Calu3 (cell line): ENCODE measurements at regions not wholly inside any gene's neighbourhood (a gene's known extent, or its start where the extent isn't known, plus 50 kb on each side); places are given as distances from the start of the nearest gene placed in this dataset.

Experiments used
- BruUV-seq: library from RNA; stranded (reverse); fragments of 400-500 nt; replicated peaks from 2 replicates; lab custom pipeline; 2021; lab: Mats Ljungman, UMichigan
- CTCF ChIA-PET: fragments of 300-600 bp; sonication (Branson Sonifier 250); formaldehyde crosslinking; loops from one replicate; lab custom pipeline; 2022; ENCODE audit warnings: antibody characterized with exemption; lab: Charles Lee
- DNase-seq: peaks from one replicate; pipeline ENCODE4 v3.0.0; 2022
- H3K27ac Mint-ChIP-seq: one replicate; pipeline ENCODE4 v1.8.0; 2022; ENCODE audit warnings: mixed read lengths; ENCODE audit not compliant: unreplicated experiment
- H3K27me3 Mint-ChIP-seq: one replicate; pipeline ENCODE4 v1.8.0; 2022; ENCODE audit warnings: mixed read lengths; ENCODE audit not compliant: unreplicated experiment
- H3K36me3 Mint-ChIP-seq: one replicate; pipeline ENCODE4 v1.8.0; 2022; ENCODE audit warnings: mild to moderate bottlenecking, moderate library complexity, mixed read lengths; ENCODE audit not compliant: insufficient read depth, unreplicated experiment
- H3K4me1 Mint-ChIP-seq: one replicate; pipeline ENCODE4 v1.8.0; 2022; ENCODE audit warnings: mild to moderate bottlenecking, low read depth, mixed read lengths; ENCODE audit not compliant: unreplicated experiment
- H3K4me3 Mint-ChIP-seq: one replicate; pipeline ENCODE4 v1.8.0; 2022; ENCODE audit warnings: mild to moderate bottlenecking, low read depth, moderate library complexity, mixed read lengths; ENCODE audit not compliant: unreplicated experiment
- H3K9me3 Mint-ChIP-seq: one replicate; pipeline ENCODE4 v1.8.0; 2022; ENCODE audit warnings: low read depth, mixed read lengths; ENCODE audit not compliant: unreplicated experiment
- CTCF ChIP-seq: fragments of 200-600 bp; IDR thresholded peaks from one replicate; pipeline ENCODE4 v1.8.0; 2022; ENCODE audit warnings: antibody characterized with exemption; ENCODE audit not compliant: unreplicated experiment
- intact Hi-C: fragments of 100-400 bp; cut with micrococcal nuclease; formaldehyde crosslinking; loops from one replicate; pipeline ENCODE4 v1.10.0; 2022; ENCODE audit not compliant: unreplicated experiment

- Mint-ChIP-seq H3K9me3 (no peaks in the 10 kb centered on the region), H3K4me3 (no peak overlapping the region), H3K27me3 (no peaks in the 10 kb centered on the region), H3K27ac (no peak overlapping the region), H3K36me3 (no peaks in the 10 kb centered on the region), H3K4me1 (peaks cover 9% of the 10 kb centered on the region)
- intact Hi-C loops: no loop called here
- no peak for TF ChIP-seq CTCF
- CTCF ChIA-PET: no interaction called here
- no peak for DNase-seq
- BruUV-seq: no TSS peak
Measured at GRCh38 chr7:115719963-115720362, 310.6 kb downstream of the TFEC start.

GRCh38 chr7:115709664-115710063 is 320.9 kb downstream of the TFEC start:
- H3K9me3 Mint-ChIP-seq: no peaks in the 10 kb centered on the region
- TF ChIP-seq CTCF: no peak
- intact Hi-C loops: loop anchor here (5.0 to 10.0 kb wide), 2 partner anchors 197 to 845 kb away; no protein-coding TSS in a partner anchor

GRCh38 chr7:115708013-115708341 is 322.6 kb downstream of the TFEC start:
- Mint-ChIP-seq H3K4me3 (no peak overlapping the region), H3K27me3 (no peaks in the 10 kb centered on the region), H3K4me1 (peaks cover 21% of the 10 kb centered on the region), H3K27ac (peak overlapping the region; percentile 96), H3K36me3 (peaks cover 3% of the 10 kb centered on the region), H3K9me3 (no peaks in the 10 kb centered on the region)
- CTCF ChIA-PET: interaction anchor here (1.2 to 2.0 kb wide), 4 partner anchors 143 to 1626 kb away, joined by 3 to 10 read pairs (median 7); no protein-coding TSS in a partner anchor
- no peak for TF ChIP-seq CTCF
- no TSS peak for BruUV-seq
- intact Hi-C loops: loop anchor here (5.0 to 10.0 kb wide), 2 partner anchors 196 to 843 kb away; no protein-coding TSS in a partner anchor
- DNase-seq: no peak

More at GRCh38 chr7:115709664-115710063, 320.9 kb downstream of the TFEC start:
- Mint-ChIP-seq H3K4me3 (no peak overlapping the region), H3K27ac (no peak overlapping the region), H3K4me1 (peaks cover 12% of the 10 kb centered on the region), H3K36me3 (peaks cover 3% of the 10 kb centered on the region), H3K27me3 (no peaks in the 10 kb centered on the region)
- DNase-seq: no peak
- CTCF ChIA-PET: no interaction called here
- BruUV-seq: no TSS peak

GRCh38 chr7:115707258-115708012 is 323.1 kb downstream of the TFEC start:
- intact Hi-C loops: loop anchor here (1.0 to 10.0 kb wide), 3 partner anchors 195 to 843 kb away; no protein-coding TSS in a partner anchor
- no peak overlapping the region for H3K4me3 Mint-ChIP-seq
- CTCF ChIA-PET: interaction anchor here (0.5 to 2.0 kb wide), 7 partner anchors 43 to 1626 kb away, joined by 3 to 10 read pairs (median 4); no protein-coding TSS in a partner anchor
- H3K27me3 Mint-ChIP-seq: no peaks in the 10 kb centered on the region
- peak; percentile 72 for DNase-seq
- no TSS peak for BruUV-seq
- peak; percentile 66 for TF ChIP-seq CTCF
- peaks cover 3% of the 10 kb centered on the region for H3K36me3 Mint-ChIP-seq
- H3K27ac Mint-ChIP-seq: peak overlapping the region; percentile 96
- H3K9me3 Mint-ChIP-seq: no peaks in the 10 kb centered on the region
- H3K4me1 Mint-ChIP-seq: peaks cover 21% of the 10 kb centered on the region
